LNCaP clone FGC (cell line): ENCODE measurements at regions not wholly inside any gene's neighbourhood (a gene's known extent, or its start where the extent isn't known, plus 50 kb on each side); places are given as distances from the start of the nearest gene placed in this dataset.

Source experiments
- DNase-seq: peaks from one replicate; pipeline ENCODE4 v3.0.0-alpha.2; 2011; ENCODE audit warnings: low read depth
- H3K4me3 ChIP-seq: 2 replicates; pipeline ENCODE4 v1.5.1; 2011; ENCODE audit warnings: mild to moderate bottlenecking, low read depth, low read length, control low read depth
- CTCF ChIP-seq: IDR thresholded peaks from 2 replicates; pipeline ENCODE4 v1.5.1; 2012; ENCODE audit warnings: mild to moderate bottlenecking; ENCODE audit not compliant: control insufficient read depth, insufficient read depth; ENCODE audit errors: extremely low read depth

- DNase-seq: no peak
These were observed 230.5 kb upstream of the CHRNA7 start for GRCh38 chr15:31799715-31800321.

DNA sequence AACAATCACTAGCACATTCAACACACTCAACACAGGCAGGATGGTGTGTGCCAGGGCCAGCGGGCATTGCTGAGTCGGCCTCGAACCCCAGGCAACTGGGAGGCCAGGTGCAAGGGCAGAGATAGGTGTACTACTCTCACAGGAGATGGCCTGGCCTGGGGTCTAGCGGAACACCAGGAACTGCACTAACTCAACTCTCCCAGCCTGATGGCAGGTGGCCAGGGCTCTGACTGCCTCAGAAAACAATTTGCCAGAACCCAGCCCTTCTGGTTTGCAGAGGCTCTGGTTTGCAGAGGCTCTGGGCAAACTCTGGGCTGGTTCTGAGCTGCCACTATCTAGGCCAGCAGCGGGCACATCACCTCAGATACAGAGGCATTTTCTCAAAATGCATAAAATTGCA is 229.2 kb upstream of the CHRNA7 start:
- no peak overlapping the region for H3K4me3 ChIP-seq
- no peak for TF ChIP-seq CTCF
- peak; percentile 7 for DNase-seq

More at GRCh38 chr15:31799715-31800321, 230.5 kb upstream of the CHRNA7 start:
- no peak overlapping the region for H3K4me3 ChIP-seq
- TF ChIP-seq CTCF: no peak

GRCh38 chr15:31802761-31803160 is 227.6 kb upstream of the CHRNA7 start:
- no peak overlapping the region for H3K4me3 ChIP-seq
- no peak for DNase-seq
- no peak for TF ChIP-seq CTCF

DNA sequence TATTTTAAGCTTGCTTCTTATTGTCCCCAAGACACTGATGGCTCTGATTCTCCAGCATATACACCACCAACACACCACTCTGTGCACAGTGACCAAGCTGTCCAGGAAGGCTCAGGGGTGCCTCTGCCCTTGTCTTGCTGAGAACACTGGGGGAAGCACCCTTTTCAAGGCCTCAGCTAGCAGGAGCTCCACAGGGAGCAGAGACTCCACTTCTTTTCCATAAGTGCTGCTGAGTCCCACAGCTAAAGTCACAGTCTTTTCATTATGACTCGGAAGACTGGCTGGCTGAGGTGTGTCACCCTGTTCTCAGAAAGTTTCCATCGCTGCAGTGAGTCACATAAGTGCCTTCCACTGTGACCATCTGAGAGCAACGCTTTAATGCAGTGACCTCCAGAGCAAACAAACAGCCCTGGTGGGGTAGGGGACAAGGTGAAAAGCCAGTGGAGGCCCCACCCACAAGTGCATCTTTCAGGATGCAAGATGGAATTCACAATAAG is 226.9 kb upstream of the CHRNA7 start:
- no peak for DNase-seq
- TF ChIP-seq CTCF: no peak
- H3K4me3 ChIP-seq: no peak overlapping the region

DNA sequence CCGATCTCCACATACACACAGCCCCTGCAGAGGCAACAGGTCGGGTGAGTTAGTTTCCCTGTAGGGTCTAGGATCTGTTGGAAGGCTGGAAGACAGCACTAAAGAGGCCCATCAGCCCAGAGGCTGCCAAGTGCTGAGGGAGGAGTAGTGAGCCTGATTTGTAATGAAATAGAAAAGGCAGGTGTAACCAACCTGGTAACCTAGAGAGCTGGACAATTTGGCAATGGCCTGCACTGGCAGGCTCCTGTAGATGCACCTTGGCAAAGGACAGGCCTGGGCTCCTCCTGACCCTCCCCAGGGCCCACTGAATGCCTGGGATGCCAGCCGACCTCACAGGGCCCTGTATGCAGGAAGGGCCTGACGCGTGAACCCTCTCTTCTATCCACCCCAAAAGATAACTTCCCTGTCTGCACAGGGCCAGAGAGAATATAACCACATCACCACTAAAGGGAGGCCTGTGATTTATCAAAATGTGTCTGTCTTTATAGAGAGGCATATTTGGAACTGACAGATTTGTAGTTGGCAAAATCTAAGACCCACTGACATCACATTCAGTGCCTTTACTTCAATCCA is 225.1 kb upstream of the CHRNA7 start:
- no peak overlapping the region for H3K4me3 ChIP-seq
- DNase-seq: no peak
- TF ChIP-seq CTCF: no peak

DNA sequence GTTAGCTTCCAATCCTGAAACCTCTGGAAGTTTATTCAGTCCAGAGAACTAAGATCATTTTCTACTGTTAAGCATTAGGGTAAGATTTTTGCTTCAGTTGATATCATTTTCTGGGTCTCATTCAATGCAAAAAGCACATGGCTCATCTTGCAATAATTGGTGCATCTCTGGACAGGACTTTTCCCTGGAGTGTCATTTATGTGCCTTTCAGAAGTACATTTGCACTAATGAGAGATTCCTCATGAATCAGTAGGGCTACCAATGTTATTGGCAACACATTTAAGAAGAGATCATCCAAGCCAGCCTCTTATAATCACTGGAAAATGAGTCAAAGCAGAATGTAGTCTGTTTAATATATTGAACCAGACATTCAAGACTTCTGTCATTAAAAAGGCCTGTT is 224.2 kb upstream of the CHRNA7 start:
- DNase-seq: no peak
- H3K4me3 ChIP-seq: no peak overlapping the region
- no peak for TF ChIP-seq CTCF

- no peak for DNase-seq
- H3K4me3 ChIP-seq: no peak overlapping the region
- no peak for TF ChIP-seq CTCF
These were observed 218.7 kb upstream of the CHRNA7 start for GRCh38 chr15:31811641-31812040.
